Vagina (tissue), 2 donors: ENCODE measurements at regions not wholly inside any gene's neighbourhood (a gene's known extent, or its start where the extent isn't known, plus 50 kb on each side); places are given as distances from the start of the nearest gene placed in this dataset.

Experiments
- CTCF ChIP-seq, 3 experiments: fragments of 450-650 bp in 2 of 3; fragments of 200-600 bp in 1 of 3; sonication (generic) in 1 of 3; IDR thresholded peaks; one replicate each; pipeline ENCODE4 v1.5.1; 2017 to 2019; ENCODE audit warnings: antibody characterized with exemption in 3 of 3, mild to moderate bottlenecking in 2 of 3, moderate library complexity in 2 of 3
- POLR2AphosphoS5 ChIP-seq, 2 donors: sonication (generic); formaldehyde crosslinking; IDR thresholded peaks; one replicate each; pipeline ENCODE4 v1.9.0; 2017; ENCODE audit warnings: antibody characterized with exemption in 2 of 2, mild to moderate bottlenecking in 2 of 2, low read depth in 1 of 2; ENCODE audit not compliant: insufficient read depth in 1 of 2

DNA sequence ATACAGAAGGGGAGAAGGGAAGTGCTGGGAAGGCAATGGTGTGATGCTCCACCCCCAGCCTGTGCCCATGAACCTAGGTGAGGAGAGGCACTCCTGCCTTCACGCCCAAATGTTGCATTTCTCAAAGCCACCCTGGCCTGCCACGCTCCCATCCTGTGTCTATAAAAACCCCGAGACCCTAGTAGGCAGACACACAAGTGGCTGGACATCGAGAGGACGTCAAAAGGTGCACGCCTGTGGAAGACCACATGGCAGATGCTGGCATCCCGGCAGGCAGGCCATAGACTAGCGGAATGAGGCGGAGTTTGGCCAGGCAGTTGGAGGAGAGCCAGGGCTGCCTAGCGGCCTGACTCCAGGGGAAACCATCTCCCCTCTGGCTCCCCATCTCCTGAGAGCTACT, 1168.5 kb upstream of the ADGRL2 start:
- TF ChIP-seq CTCF (IDR thresholded peaks at IDR 0.05) (no peak), POLR2AphosphoS5 (IDR thresholded peaks at IDR 0.05; ENCODE audit: insufficient read depth in 1 of 2, low read depth in 1 of 2) (no peak)
